Erythroblast (primary cell): ENCODE measurements at regions not wholly inside any gene's neighbourhood (a gene's known extent, or its start where the extent isn't known, plus 50 kb on each side); places are given as distances from the start of the nearest gene placed in this dataset.

Experiments
- GATA1 ChIP-seq: IDR thresholded peaks from 2 replicates; pipeline ENCODE4 v1.6.1; 2011; ENCODE audit warnings: low read depth, mild to moderate bottlenecking, control low read depth, low read length, moderate library complexity
- POLR2A ChIP-seq: IDR thresholded peaks from 2 replicates; pipeline ENCODE4 v1.6.1; 2011; ENCODE audit warnings: mild to moderate bottlenecking, low read length

DNA sequence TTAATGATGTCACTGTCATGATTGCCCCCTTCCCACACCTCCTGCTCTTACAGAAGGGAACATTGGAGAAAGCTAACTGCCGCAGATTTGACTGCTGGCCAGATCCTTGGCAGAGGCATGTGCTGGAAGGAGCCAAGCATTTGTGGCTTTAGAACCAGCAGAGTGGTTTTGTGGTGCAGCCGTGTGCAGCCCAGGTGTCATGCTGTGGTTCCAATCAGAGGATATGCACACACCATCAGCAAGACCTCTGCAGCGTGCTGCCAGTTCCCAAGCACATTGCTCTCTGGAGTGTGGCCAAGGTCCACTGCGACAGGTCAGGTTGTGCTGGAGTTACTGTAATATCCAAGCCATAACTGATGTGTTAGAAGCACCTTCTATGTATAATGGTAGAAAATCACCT lies 61.6 kb downstream of the OTOL1 start:
- TF ChIP-seq POLR2A = no peak
- TF ChIP-seq GATA1 = no peak
